ENCODE measurements at regions not wholly inside any gene's neighbourhood (a gene's known extent, or its start where the extent isn't known, plus 50 kb on each side); places are given as distances from the start of the nearest gene placed in this dataset.

- TF ChIP-seq MAX (IDR thresholded peaks at IDR 0.05), result no peak
- no peak for TF ChIP-seq CTCF (IDR thresholded peaks at IDR 0.05; ENCODE audit: low read depth, low read length, missing input control)
- TF ChIP-seq RAD21 (IDR thresholded peaks at IDR 0.05), result no peak
- no peak for TF ChIP-seq SP1 (IDR thresholded peaks at IDR 0.05)
- TF ChIP-seq JUND (IDR thresholded peaks at IDR 0.05), result no peak
- TF ChIP-seq REST (IDR thresholded peaks at IDR 0.05), result no peak
These were observed 1022.4 kb upstream of the DIAPH2 start for GRCh38 chrX:95662200-95662599.
